IMR-90 (cell line): ENCODE measurements at regions not wholly inside any gene's neighbourhood (a gene's known extent, or its start where the extent isn't known, plus 50 kb on each side); places are given as distances from the start of the nearest gene placed in this dataset.

ENCODE experiments used
- ATAC-seq: fragments of 200-7000 bp; cut with Tn5 transposase; 2 replicates; pipeline ENCODE4 v1.9.1; 2020; ENCODE audit warnings: low read depth, mild to moderate bottlenecking, moderate library complexity
- BruUV-seq: library from RNA; stranded (reverse); fragments of 400-500 nt; replicated peaks from 2 replicates; lab custom pipeline; 2021; lab: Mats Ljungman, UMichigan
- CTCF ChIA-PET: fragments of 300-600 bp; formaldehyde crosslinking; extraction: SDS; loops from one replicate; lab custom pipeline; 2021; ENCODE audit warnings: antibody characterized with exemption; lab: Yijun Ruan, JAX
- POLR2A ChIA-PET: fragments of 300-600 bp; sonication (Branson Sonifier 250); formaldehyde crosslinking; loops from one replicate; lab custom pipeline; 2022; ENCODE audit warnings: antibody characterized with exemption; ENCODE audit not compliant: unreplicated experiment; lab: Charles Lee
- DNase-seq: peaks from one replicate; pipeline ENCODE4 v3.0.0; 2013
- H2AFZ ChIP-seq: replicated peaks from 2 replicates; pipeline ENCODE3; 2013; ENCODE audit warnings: low read length, mild to moderate bottlenecking; ENCODE audit not compliant: poor library complexity
- H2AK5ac ChIP-seq: 2 replicates; pipeline ENCODE4 v1.6.1; 2013; ENCODE audit warnings: low read depth, low read length, inconsistent platforms
- H2AK9ac ChIP-seq: replicated peaks from 2 replicates; pipeline ENCODE3; 2013; ENCODE audit warnings: mild to moderate bottlenecking, low read depth, low read length, moderate library complexity; ENCODE audit not compliant: poor library complexity
- H2BK120ac ChIP-seq: 2 replicates; pipeline ENCODE4 v1.6.1; 2013; ENCODE audit warnings: low read depth, low read length, inconsistent platforms
- H2BK15ac ChIP-seq: 3 replicates; pipeline ENCODE4 v1.6.1; 2013; ENCODE audit warnings: low read depth, low read length, inconsistent platforms
- H2BK20ac ChIP-seq: 2 replicates; pipeline ENCODE4 v1.6.1; 2013; ENCODE audit warnings: low read depth, mild to moderate bottlenecking, inconsistent platforms, low read length, moderate library complexity
- H2BK5ac ChIP-seq: 2 replicates; pipeline ENCODE4 v1.6.1; 2013; ENCODE audit warnings: mild to moderate bottlenecking, low read depth, low read length, inconsistent platforms; ENCODE audit not compliant: poor library complexity, severe bottlenecking
- H3K14ac ChIP-seq: replicated peaks from 2 replicates; pipeline ENCODE4 v1.6.1; 2013; ENCODE audit warnings: low read depth, low read length, inconsistent platforms
- H3K18ac ChIP-seq: 2 replicates; pipeline ENCODE4 v1.6.1; 2013; ENCODE audit warnings: low read depth, low read length, control low read depth
- H3K23ac ChIP-seq: 2 replicates; pipeline ENCODE4 v1.6.1; 2013; ENCODE audit warnings: low read depth, low read length, inconsistent platforms
- H3K27ac ChIP-seq: 2 replicates; pipeline ENCODE4 v1.5.1; 2013; ENCODE audit warnings: mild to moderate bottlenecking, control low read depth, low read length; ENCODE audit not compliant: insufficient read depth
- H3K27me3 ChIP-seq: 2 replicates; pipeline ENCODE4 v1.6.1; 2013; ENCODE audit warnings: low read length; ENCODE audit not compliant: control insufficient read depth, insufficient read depth
- H3K36me3 ChIP-seq: 2 replicates; pipeline ENCODE4 v1.6.1; 2013; ENCODE audit warnings: low read length, mixed read lengths; ENCODE audit not compliant: control insufficient read depth, insufficient read depth
- H3K4ac ChIP-seq: 2 replicates; pipeline ENCODE4 v1.6.1; 2013; ENCODE audit warnings: low read depth, low read length, inconsistent platforms
- H3K4me1 ChIP-seq: 2 replicates; pipeline ENCODE4 v1.6.1; 2013; ENCODE audit warnings: low read length, mixed read lengths; ENCODE audit not compliant: control insufficient read depth, insufficient read depth
- H3K4me2 ChIP-seq: 2 replicates; pipeline ENCODE4 v1.6.1; 2013; ENCODE audit warnings: low read depth, mild to moderate bottlenecking, control low read depth, low read length, moderate library complexity
- H3K4me3 ChIP-seq: 2 replicates; pipeline ENCODE4 v1.5.1; 2013; ENCODE audit warnings: low read depth, mild to moderate bottlenecking, control low read depth, low read length, moderate library complexity; ENCODE audit not compliant: insufficient read depth
- H3K56ac ChIP-seq: 2 replicates; pipeline ENCODE4 v1.6.1; 2013; ENCODE audit warnings: low read length, inconsistent platforms; ENCODE audit not compliant: insufficient read depth; ENCODE audit errors: extremely low read depth
- H3K79me1 ChIP-seq, 2 experiments: 2 replicates each; pipeline ENCODE4 v1.6.1; 2013; ENCODE audit warnings: low read length in 2 of 2, inconsistent platforms in 1 of 2, low read depth in 1 of 2
- H3K9ac ChIP-seq: 2 replicates; pipeline ENCODE4 v1.6.1; 2013; ENCODE audit warnings: low read depth, low read length, control low read depth
- H3K9me1 ChIP-seq: 2 replicates; pipeline ENCODE4 v1.6.1; 2013; ENCODE audit warnings: low read length, inconsistent platforms; ENCODE audit not compliant: insufficient read depth
- H3K9me3 ChIP-seq: 2 replicates; pipeline ENCODE4 v1.6.1; 2013; ENCODE audit warnings: low read length; ENCODE audit not compliant: control insufficient read depth, insufficient read depth
- H4K20me1 ChIP-seq: 2 replicates; pipeline ENCODE4 v1.6.1; 2013; ENCODE audit warnings: low read length, inconsistent platforms; ENCODE audit not compliant: insufficient read depth
- H4K5ac ChIP-seq: 2 replicates; pipeline ENCODE4 v1.6.1; 2013; ENCODE audit warnings: mild to moderate bottlenecking, low read depth, low read length, control low read depth
- H4K8ac ChIP-seq, 2 experiments: 2 replicates each; pipeline ENCODE4 v1.6.1; 2013; ENCODE audit warnings: low read depth in 2 of 2, low read length in 2 of 2, control low read depth in 1 of 2, inconsistent platforms in 1 of 2
- H4K91ac ChIP-seq: 2 replicates; pipeline ENCODE4 v1.6.1; 2013; ENCODE audit warnings: low read depth, low read length, inconsistent platforms; ENCODE audit not compliant: insufficient read depth
- CHD1 ChIP-seq: IDR thresholded peaks from 2 replicates; pipeline ENCODE4 v1.6.1; 2012; ENCODE audit warnings: low read depth, low read length, improper control_type of control experiment
- FOS ChIP-seq: fragments of 150-350 bp; IDR thresholded peaks from 2 replicates; pipeline ENCODE4 v1.6.1; 2016; ENCODE audit warnings: low read depth, low read length
- WGBS, 2 experiments: methylation state at CpG; one replicate each; pipeline versions ENCODE4 v1.1.5 to v1.1.7; 2013; ENCODE audit warnings: missing lambda C conversion rate in 2 of 2; ENCODE audit not compliant: insufficient read length in 1 of 2; ENCODE audit errors: extremely low coverage in 2 of 2; 5-methylcytosine and 5-hydroxymethylcytosine counted together
- dilution Hi-C: fragments of 300-500 bp; cut with HindIII; formaldehyde crosslinking; loops from one replicate; pipeline ENCODE4 v1.14.3; 2018; ENCODE audit warnings: low sequenced_read_pairs; ENCODE audit not compliant: unreplicated experiment
- in situ Hi-C: fragments of 300-500 bp; cut with MboI; formaldehyde crosslinking; loops from 3 replicates; pipeline ENCODE4 v1.14.3; 2019; ENCODE audit warnings: low sequenced_read_pairs, inconsistent platforms, mixed read lengths
- intact Hi-C: fragments of 100-400 bp; cut with micrococcal nuclease; formaldehyde crosslinking; loops from 2 replicates; pipeline ENCODE4 v1.10.0; 2022

GRCh38 chr9:68603371-68603770, 62.7 kb upstream of the TMEM252 start:
- Histone ChIP-seq H3K79me1 (no peaks in the 10 kb centered on the region), H3K27me3 (peaks cover 2% of the 10 kb centered on the region; the same call in 1 of the 2 replicates), H2BK5ac (no peak overlapping the region), H2AFZ (no peak overlapping the region), H3K56ac (no peak overlapping the region), H4K20me1 (no peaks in the 10 kb centered on the region), H2AK9ac (no peak overlapping the region), H3K9me1 (no peaks in the 10 kb centered on the region), H3K4me2 (no peak overlapping the region), H4K91ac (no peak overlapping the region), H3K14ac (no peak overlapping the region), H3K23ac (no peak overlapping the region), H2BK15ac (no peak overlapping the region), H3K9me3 (no peaks in the 10 kb centered on the region), H2AK5ac (no peak overlapping the region), H2BK120ac (no peak overlapping the region), H4K5ac (no peak overlapping the region), H3K4ac (no peak overlapping the region), H3K4me1 (no peaks in the 10 kb centered on the region), H3K27ac (no peak overlapping the region), H3K18ac (no peak overlapping the region), H2BK20ac (no peak overlapping the region), H3K36me3 (no peaks in the 10 kb centered on the region), H3K4me3 (no peak overlapping the region), H3K9ac (no peak overlapping the region), H4K8ac (no peak overlapping the region)
- ATAC-seq (no peak), DNase-seq (no peak)
- TF ChIP-seq FOS (no peak), CHD1 (no peak)
- WGBS, 2 experiments: 26% methylated on average over 2 of the region's 2 CpGs; no CpG with 5 or more reads in 1 of the 2 experiments
- ChIA-PET CTCF (no interaction called here), POLR2A (no interaction called here)
- intact Hi-C loops (no loop called here), dilution Hi-C loops (no loop called here), in situ Hi-C loops (no loop called here)
- no TSS peak for BruUV-seq
